ENCODE measurements at regions not wholly inside any gene's neighbourhood (a gene's known extent, or its start where the extent isn't known, plus 50 kb on each side); places are given as distances from the start of the nearest gene placed in this dataset.

GRCh38 chr7:95684505-95684904 is 87.8 kb upstream of the DYNC1I1 start:
- Histone ChIP-seq H3K79me2 (ENCODE audit: control insufficient read depth, insufficient read depth, low read length) (no peaks in the 10 kb centered on the region), H3K27ac (ENCODE audit: control insufficient read depth, insufficient read depth) (no peak overlapping the region), H2AFZ (ENCODE audit: control insufficient read depth, low read depth, low read length) (no peak overlapping the region), H3K4me2 (ENCODE audit: control insufficient read depth, insufficient read depth) (no peak overlapping the region), H3K27me3 (replicated peaks in 1 of 2; ENCODE audit: control insufficient read depth in 2 of 2, insufficient read depth in 2 of 2, low read length in 1 of 2) (no peaks in the 10 kb centered on the region; a peak in 1 of 4 replicates), H3K4me1 (ENCODE audit: control insufficient read depth, insufficient read depth, low read length) (no peaks in the 10 kb centered on the region), H3K9me3 (replicated peaks; ENCODE audit: control insufficient read depth, insufficient read depth, low read length) (no peaks in the 10 kb centered on the region), H3K4me3 (no peak overlapping the region), H4K20me1 (ENCODE audit: control insufficient read depth, insufficient read depth) (no peaks in the 10 kb centered on the region), H3K36me3 (ENCODE audit: control insufficient read depth in 2 of 2, insufficient read depth in 2 of 2, low read length in 1 of 2) (no peaks in the 10 kb centered on the region), H3K9ac (ENCODE audit: control insufficient read depth, insufficient read depth, low read length) (no peak overlapping the region)
- FAIRE-seq (no peak), ATAC-seq (no peak), DNase-seq (ENCODE audit: low read depth, low spot score) (no peak)
- in situ Hi-C loops (cut with MboI) = loop anchor here (5.0 to 25.0 kb wide), 2 partner anchors 172 to 1247 kb away; no protein-coding TSS in a partner anchor
- no peak for TF ChIP-seq KDM1A (IDR thresholded peaks at IDR 0.05; ENCODE audit: borderline replicate concordance)
- TF ChIP-seq SPI1 (IDR thresholded peaks at IDR 0.05; ENCODE audit: borderline replicate concordance, insufficient read depth, low read depth, low read length) = 0 out of 2 replicates have a peak, but pooled peaks have one; percentile 10
- 88% methylated on average over 2 of the region's 2 CpGs for WGBS (ENCODE audit: insufficient coverage, insufficient replicate concordance, low lambda C conversion rate, missing lambda C conversion rate)
- no TSS peak for BruUV-seq (replicated peaks)
- ChIA-PET RAD21 (ENCODE audit: unreplicated experiment) (interaction anchor here (1.0 to 4.7 kb wide), 6 partner anchors 39 to 1235 kb away, joined by 3 to 70 read pairs (median 16); no protein-coding TSS in a partner anchor), POLR2A (no interaction called here), SMC1A (ENCODE audit: uncharacterized antibody, unreplicated experiment) (interaction anchor here (1.1 to 5.0 kb wide), 12 partner anchors 10 to 1234 kb away, joined by 3 to 92 read pairs (median 8); no protein-coding TSS in a partner anchor), CTCF (interaction anchor here (1.1 to 6.8 kb wide), 11 partner anchors 12 to 1235 kb away, joined by 3 to 141 read pairs (median 27); no protein-coding TSS in a partner anchor)
- intact Hi-C loops (cut with micrococcal nuclease; ENCODE audit: unreplicated experiment) = loop anchor here (10.0 kb wide), 1 partner anchor 1030 kb away; the partner anchor contains the start of gene SGCE

GRCh38 chr7:95684037-95684436 is 87.7 kb upstream of the PDK4 start:
- SMC1A ChIA-PET (ENCODE audit: uncharacterized antibody, unreplicated experiment) = interaction anchor here (0.9 to 5.0 kb wide), 19 partner anchors 10 to 1233 kb away, joined by 3 to 92 read pairs (median 5); no protein-coding TSS in a partner anchor
- no TSS peak for BruUV-seq (replicated peaks)
- CTCF ChIA-PET = interaction anchor here (0.9 to 6.8 kb wide), 21 partner anchors 7 to 1234 kb away, joined by 3 to 141 read pairs (median 6); no protein-coding TSS in a partner anchor

More at GRCh38 chr7:95684037-95684436, 87.7 kb upstream of the PDK4 start:
- ATAC-seq (peak; percentile 67), DNase-seq (ENCODE audit: low read depth, low spot score) (no peak), FAIRE-seq (no peak)
- ChIA-PET POLR2A (no interaction called here), RAD21 (ENCODE audit: unreplicated experiment) (interaction anchor here (1.0 to 4.7 kb wide), 8 partner anchors 11 to 1235 kb away, joined by 3 to 70 read pairs (median 10); no protein-coding TSS in a partner anchor)
- H2AFZ ChIP-seq (ENCODE audit: control insufficient read depth, low read depth, low read length) = no peak overlapping the region
- TF ChIP-seq CHD1 (IDR thresholded peaks at IDR 0.05; ENCODE audit: low read depth, low read length) (no peak), RAD21 (IDR thresholded peaks at IDR 0.05; ENCODE audit: insufficient read depth, low read depth, low read length) (peak; percentile 52), CTCF (IDR thresholded peaks at IDR 0.05 in 2 of 3, conservative IDR thresholded peaks at IDR 0.05 in 1 of 3; ENCODE audit: control insufficient read depth in 2 of 3, extremely low read depth in 1 of 3, insufficient read depth in 1 of 3, low read depth in 3 of 3, low read length in 3 of 3) (peak; percentile 21 to 37 (median 26); a peak in 3 of 6 replicates), SMC3 (IDR thresholded peaks at IDR 0.05; ENCODE audit: borderline replicate concordance, low read length) (peak; percentile 28; the same call in 1 of the 2 replicates), ATF7 (IDR thresholded peaks at IDR 0.05; ENCODE audit: low read depth) (no peak)
- H3K36me3 ChIP-seq (ENCODE audit: control insufficient read depth in 2 of 2, insufficient read depth in 2 of 2, low read length in 1 of 2) = no peaks in the 10 kb centered on the region
- H3K79me2 ChIP-seq (ENCODE audit: control insufficient read depth, insufficient read depth, low read length) = no peaks in the 10 kb centered on the region
- H3K9me3 ChIP-seq (replicated peaks; ENCODE audit: control insufficient read depth, insufficient read depth, low read length) = no peaks in the 10 kb centered on the region
- in situ Hi-C loops (cut with MboI) (loop anchor here (5.0 to 25.0 kb wide), 2 partner anchors 172 to 1247 kb away; no protein-coding TSS in a partner anchor), intact Hi-C loops (cut with micrococcal nuclease; ENCODE audit: unreplicated experiment) (loop anchor here (10.0 kb wide), 1 partner anchor 1029 kb away; the partner anchor contains the start of gene SGCE)
- no peaks in the 10 kb centered on the region for H4K20me1 ChIP-seq (ENCODE audit: control insufficient read depth, insufficient read depth)
- no peak overlapping the region for H3K4me2 ChIP-seq (ENCODE audit: control insufficient read depth, insufficient read depth)
- 44% methylated on average over 2 of the region's 2 CpGs for WGBS (ENCODE audit: insufficient coverage, insufficient replicate concordance, low lambda C conversion rate, missing lambda C conversion rate)
- H3K27me3 ChIP-seq (replicated peaks in 1 of 2; ENCODE audit: control insufficient read depth in 2 of 2, insufficient read depth in 2 of 2, low read length in 1 of 2) = no peaks in the 10 kb centered on the region; a peak in 1 of 4 replicates
- no peak overlapping the region for H3K27ac ChIP-seq (ENCODE audit: control insufficient read depth, insufficient read depth)
- H3K9ac ChIP-seq (ENCODE audit: control insufficient read depth, insufficient read depth, low read length) = no peak overlapping the region
- H3K4me1 ChIP-seq (ENCODE audit: control insufficient read depth, insufficient read depth, low read length) = no peaks in the 10 kb centered on the region
- H3K4me3 ChIP-seq = no peak overlapping the region

Measured in GM12878 (cell line).